H9 (cell line): ENCODE measurements at regions not wholly inside any gene's neighbourhood (a gene's known extent, or its start where the extent isn't known, plus 50 kb on each side); places are given as distances from the start of the nearest gene placed in this dataset.

Source experiments
- DNase-seq: peaks from one replicate; pipeline ENCODE4 v3.0.0-alpha.2; 2017
- H2AFZ ChIP-seq: one replicate; pipeline ENCODE4 v1.6.1; 2013; ENCODE audit warnings: mild to moderate bottlenecking, low read length, control low read depth, moderate library complexity
- H2AK5ac ChIP-seq: 2 replicates; pipeline ENCODE4 v1.6.1; 2013; ENCODE audit warnings: low read length, control low read depth, mixed read lengths; ENCODE audit not compliant: insufficient read length
- H2BK120ac ChIP-seq: one replicate; pipeline ENCODE4 v1.6.1; 2013; ENCODE audit warnings: low read depth, mild to moderate bottlenecking, low read length, control low read depth, inconsistent platforms; ENCODE audit not compliant: poor library complexity, severe bottlenecking
- H2BK12ac ChIP-seq: 2 replicates; pipeline ENCODE4 v1.6.1; 2013; ENCODE audit warnings: low read length, control low read depth, mixed read lengths, low read depth; ENCODE audit not compliant: insufficient read length
- H2BK15ac ChIP-seq: 2 replicates; pipeline ENCODE4 v1.6.1; 2013; ENCODE audit warnings: low read depth, low read length, control low read depth
- H2BK20ac ChIP-seq: one replicate; pipeline ENCODE4 v1.6.1; 2013; ENCODE audit warnings: low read depth, mild to moderate bottlenecking, low read length, control low read depth, inconsistent platforms; ENCODE audit not compliant: poor library complexity, severe bottlenecking
- H2BK5ac ChIP-seq: 2 replicates; pipeline ENCODE4 v1.6.1; 2013; ENCODE audit warnings: low read length, control low read depth, mixed read lengths; ENCODE audit not compliant: insufficient read length
- H3K14ac ChIP-seq: 2 replicates; pipeline ENCODE4 v1.6.1; 2013; ENCODE audit warnings: low read length, control low read depth; ENCODE audit not compliant: insufficient read depth
- H3K18ac ChIP-seq: 2 replicates; pipeline ENCODE4 v1.6.1; 2013; ENCODE audit warnings: low read depth, mild to moderate bottlenecking, mixed read lengths, low read length, control low read depth; ENCODE audit not compliant: insufficient read length
- H3K23ac ChIP-seq: 2 replicates; pipeline ENCODE4 v1.6.1; 2013; ENCODE audit warnings: low read length, control low read depth, mixed read lengths, low read depth; ENCODE audit not compliant: insufficient read length
- H3K23me2 ChIP-seq: 2 replicates; pipeline ENCODE4 v1.6.1; 2013; ENCODE audit warnings: low read depth, mild to moderate bottlenecking, mixed read lengths, low read length, control low read depth; ENCODE audit not compliant: insufficient read length, poor library complexity, severe bottlenecking
- H3K27ac ChIP-seq: 2 replicates; pipeline ENCODE4 v1.5.1; 2013; ENCODE audit warnings: low read length, control low read depth, mixed read lengths, low read depth; ENCODE audit not compliant: insufficient read length
- H3K27me3 ChIP-seq: 2 replicates; pipeline ENCODE4 v1.6.1; 2013; ENCODE audit warnings: low read length, control low read depth, inconsistent platforms; ENCODE audit not compliant: insufficient read depth
- H3K4ac ChIP-seq: 2 replicates; pipeline ENCODE4 v1.6.1; 2013; ENCODE audit warnings: low read depth, mild to moderate bottlenecking, control low read depth, inconsistent platforms, low read length, moderate library complexity
- H3K4me1 ChIP-seq: 2 replicates; pipeline ENCODE4 v1.6.1; 2013; ENCODE audit warnings: low read length, control low read depth, inconsistent platforms; ENCODE audit not compliant: insufficient read depth
- H3K4me2 ChIP-seq: 2 replicates; pipeline ENCODE4 v1.6.1; 2013; ENCODE audit warnings: low read length, control low read depth, mixed read lengths; ENCODE audit not compliant: insufficient read length, insufficient read depth
- H3K56ac ChIP-seq: 2 replicates; pipeline ENCODE4 v1.6.1; 2013; ENCODE audit warnings: low read depth, mild to moderate bottlenecking, mixed read lengths, low read length, control low read depth; ENCODE audit not compliant: insufficient read length
- H3K79me1 ChIP-seq: 2 replicates; pipeline ENCODE4 v1.6.1; 2013; ENCODE audit warnings: low read depth, mild to moderate bottlenecking, moderate library complexity, low read length, control low read depth, inconsistent platforms; ENCODE audit not compliant: insufficient read depth, poor library complexity, severe bottlenecking
- H3K79me2 ChIP-seq: 2 replicates; pipeline ENCODE4 v1.6.1; 2013; ENCODE audit warnings: low read length, control low read depth, inconsistent platforms; ENCODE audit not compliant: insufficient read depth
- H3K9ac ChIP-seq: 2 replicates; pipeline ENCODE4 v1.6.1; 2013; ENCODE audit warnings: low read length, control low read depth, mixed read lengths; ENCODE audit not compliant: insufficient read length; ENCODE audit errors: extremely low read depth
- H3K9me3 ChIP-seq: one replicate; pipeline ENCODE4 v1.6.1; 2013; ENCODE audit warnings: low read depth, low read length, inconsistent platforms; ENCODE audit not compliant: control insufficient read depth
- H3T11ph ChIP-seq: one replicate; pipeline ENCODE4 v1.6.1; 2013; ENCODE audit warnings: mild to moderate bottlenecking, low read length, control low read depth, inconsistent platforms
- H4K20me1 ChIP-seq: one replicate; pipeline ENCODE4 v1.6.1; 2013; ENCODE audit not compliant: control insufficient read depth, insufficient read length, insufficient read depth
- H4K5ac ChIP-seq: 2 replicates; pipeline ENCODE4 v1.6.1; 2013; ENCODE audit warnings: low read depth, mild to moderate bottlenecking, mixed read lengths, low read length, control low read depth; ENCODE audit not compliant: insufficient read length
- H4K8ac ChIP-seq: replicated peaks from 2 replicates; pipeline ENCODE4 v1.6.1; 2013; ENCODE audit warnings: low read length, control low read depth, mixed read lengths, low read depth; ENCODE audit not compliant: insufficient read length
- H4K91ac ChIP-seq: 2 replicates; pipeline ENCODE4 v1.6.1; 2013; ENCODE audit warnings: low read depth, mild to moderate bottlenecking, moderate library complexity, mixed read lengths, low read length, control low read depth; ENCODE audit not compliant: insufficient read length
- H3K27ac Mint-ChIP-seq, 3 experiments: 2 replicates in 2 of 3; 3 replicates in 1 of 3; pipeline ENCODE4 v1.8.0; 2020 to 2021; ENCODE audit warnings: mixed read lengths in 3 of 3, mild to moderate bottlenecking in 1 of 3, moderate library complexity in 1 of 3
- H3K27me3 Mint-ChIP-seq: 2 replicates; pipeline ENCODE4 v1.8.0; 2021; ENCODE audit warnings: low read depth, mild to moderate bottlenecking, moderate library complexity, mixed read lengths
- H3K36me3 Mint-ChIP-seq, 3 experiments: 2 replicates in 2 of 3; 3 replicates in 1 of 3; pipeline ENCODE4 v1.8.0; 2020 to 2021; ENCODE audit warnings: low read depth in 3 of 3, mixed read lengths in 3 of 3; ENCODE audit not compliant: insufficient read depth in 1 of 3
- H3K4me1 Mint-ChIP-seq, 2 experiments: 2 replicates each; pipeline ENCODE4 v1.8.0; 2020; ENCODE audit warnings: mixed read lengths in 2 of 2
- H3K4me3 Mint-ChIP-seq, 2 experiments: 2 replicates in 1 of 2; 3 replicates in 1 of 2; pipeline ENCODE4 v1.8.0; 2020 to 2021; ENCODE audit warnings: mild to moderate bottlenecking in 2 of 2, mixed read lengths in 2 of 2, moderate library complexity in 1 of 2
- H3K9me3 Mint-ChIP-seq, 2 experiments: 2 replicates in 1 of 2; 3 replicates in 1 of 2; pipeline ENCODE4 v1.8.0; 2020; ENCODE audit warnings: mild to moderate bottlenecking in 2 of 2, mixed read lengths in 2 of 2, moderate library complexity in 1 of 2
- CTCF ChIP-seq: fragments of 200-600 bp; sonication (generic); conservative IDR thresholded peaks from 3 replicates; pipeline ENCODE4 v1.8.0; 2021; ENCODE audit warnings: antibody characterized with exemption, mild to moderate bottlenecking
- WGBS: extraction: QIAGEN DNeasy Blood & Tissue Kit; methylation state at CpG from one replicate; pipeline ENCODE4 v1.1.7; 2013; ENCODE audit warnings: missing lambda C conversion rate, low lambda C conversion rate, mixed read lengths; ENCODE audit not compliant: insufficient read length; ENCODE audit errors: extremely low coverage; 5-methylcytosine and 5-hydroxymethylcytosine counted together

DNA sequence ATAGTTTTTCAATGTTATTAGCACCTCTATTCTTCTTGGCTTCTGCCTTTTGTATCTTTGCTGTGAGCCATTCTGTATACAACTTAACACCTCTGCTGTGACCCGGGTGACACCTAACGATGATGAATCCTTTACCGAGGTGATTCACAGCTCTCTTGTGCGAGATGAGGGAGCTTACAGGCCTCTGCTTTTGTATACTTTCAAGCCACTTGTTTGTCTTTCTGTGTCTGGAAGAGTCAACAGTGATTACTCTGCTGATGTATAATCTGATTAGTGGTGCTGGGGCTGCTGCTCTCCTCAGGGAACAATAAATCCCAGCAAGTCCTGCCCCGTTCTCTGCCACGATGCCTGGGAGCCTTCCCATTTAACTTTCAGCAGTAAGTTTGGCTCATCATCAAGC, 442.9 kb upstream of the SGCD start:
- Histone ChIP-seq H2AK5ac (no peak overlapping the region), H2BK15ac (no peak overlapping the region), H3K9ac (no peak overlapping the region), H3K4me2 (no peak overlapping the region), H4K91ac (no peak overlapping the region), H3K4me1 (no peaks in the 10 kb centered on the region), H3T11ph (no peak overlapping the region), H3K4ac (no peak overlapping the region), H3K56ac (no peak overlapping the region), H2BK120ac (no peak overlapping the region), H2BK20ac (no peak overlapping the region), H4K5ac (no peak overlapping the region), H2BK12ac (no peak overlapping the region), H3K79me1 (no peaks in the 10 kb centered on the region), H3K14ac (no peak overlapping the region), H3K23me2 (no peaks in the 10 kb centered on the region), H2AFZ (no peak overlapping the region), H3K9me3 (no peaks in the 10 kb centered on the region), H3K27ac (no peak overlapping the region), H2BK5ac (no peak overlapping the region), H3K23ac (no peak overlapping the region), H4K20me1 (no peaks in the 10 kb centered on the region), H3K79me2 (no peaks in the 10 kb centered on the region), H3K18ac (no peak overlapping the region), H4K8ac (no peak overlapping the region), H3K27me3 (no peaks in the 10 kb centered on the region)
- TF ChIP-seq CTCF = no peak
- H3K36me3 Mint-ChIP-seq = no peaks in the 10 kb centered on the region
- no CpG with 5 or more reads among the region's 6 CpGs for WGBS
- DNase-seq = no peak
- H3K27me3 Mint-ChIP-seq = no peaks in the 10 kb centered on the region
- no peak overlapping the region for H3K27ac Mint-ChIP-seq
- no peaks in the 10 kb centered on the region for H3K9me3 Mint-ChIP-seq
- 0 out of 4 replicates have a peak, but pooled peaks cover 0 to 3% of the 10 kb centered on the region in 2 experiments for H3K4me1 Mint-ChIP-seq
- no peak overlapping the region for H3K4me3 Mint-ChIP-seq
